SU-DHL-6 (cell line): ENCODE measurements at regions not wholly inside any gene's neighbourhood (a gene's known extent, or its start where the extent isn't known, plus 50 kb on each side); places are given as distances from the start of the nearest gene placed in this dataset.
"Not testable (repeated sequence)": the region's sequence is repeated elsewhere in the genome, so short reads cannot be mapped to it uniquely, and the experiment has no call there.

ENCODE experiments used
- CTCF ChIP-seq: fragments of 200-600 bp; sonication (generic); IDR thresholded peaks from one replicate; pipeline ENCODE4 v1.5.1; 2017; ENCODE audit warnings: antibody characterized with exemption, mild to moderate bottlenecking, low read length, moderate library complexity; ENCODE audit not compliant: insufficient read depth, poor library complexity, severe bottlenecking
- EZH2phosphoT487 ChIP-seq: fragments of 200-600 bp; sonication (generic), shearing (Covaris generic); conservative IDR thresholded peaks from 2 replicates; pipeline ENCODE4 v1.6.1; 2018; ENCODE audit warnings: mild to moderate bottlenecking, antibody characterized with exemption, low read length, moderate library complexity, mixed read lengths

GRCh38 chr7:24439104-24439503 is 134.1 kb upstream of the PALS2 start:
- TF ChIP-seq CTCF, EZH2phosphoT487: not testable (repeated sequence)
